Epithelial cell of esophagus (primary cell): ENCODE measurements at regions not wholly inside any gene's neighbourhood (a gene's known extent, or its start where the extent isn't known, plus 50 kb on each side); places are given as distances from the start of the nearest gene placed in this dataset.

Experiments
- DNase-seq: peaks from one replicate; pipeline ENCODE4 v3.0.0; 2010; ENCODE audit warnings: low read depth
- H3K4me3 ChIP-seq: 2 replicates; pipeline ENCODE4 v1.5.1; 2011; ENCODE audit warnings: mild to moderate bottlenecking, low read length, control low read depth
- CTCF ChIP-seq: IDR thresholded peaks from 2 replicates; pipeline ENCODE4 v1.5.1; 2011; ENCODE audit warnings: low read depth, mild to moderate bottlenecking, low read length, control low read depth, inconsistent platforms; ENCODE audit not compliant: insufficient read depth; ENCODE audit errors: missing control alignments

- TF ChIP-seq CTCF: no peak
- no peak overlapping the region for H3K4me3 ChIP-seq
- peak; percentile 81 for DNase-seq
Observed at GRCh38 chr7:22920672-22921071, 93.3 kb downstream of the HYCC1 start.

GRCh38 chr7:22913158-22913557 lies 90.5 kb upstream of the TOMM7 start:
- H3K4me3 ChIP-seq: no peak overlapping the region
- no peak for TF ChIP-seq CTCF
- DNase-seq: no peak

GRCh38 chr7:22911889-22912288 lies 89.2 kb upstream of the TOMM7 start:
- no peak for TF ChIP-seq CTCF
- no peak overlapping the region for H3K4me3 ChIP-seq
- DNase-seq: no peak

- TF ChIP-seq CTCF: no peak
- no peak overlapping the region for H3K4me3 ChIP-seq
- no peak for DNase-seq
Observed at GRCh38 chr7:22909917-22910316, 87.3 kb upstream of the TOMM7 start.

GRCh38 chr7:22907805-22908204 lies 85.2 kb upstream of the TOMM7 start:
- no peak for TF ChIP-seq CTCF
- no peak overlapping the region for H3K4me3 ChIP-seq
- DNase-seq: no peak

GRCh38 chr7:22900784-22901183 lies 78.1 kb upstream of the TOMM7 start:
- no peak for DNase-seq
- TF ChIP-seq CTCF: no peak

GRCh38 chr7:22900101-22900500 lies 77.5 kb upstream of the TOMM7 start:
- no peak overlapping the region for H3K4me3 ChIP-seq
- TF ChIP-seq CTCF: no peak
- DNase-seq: no peak

More at GRCh38 chr7:22900784-22901183, 78.1 kb upstream of the TOMM7 start:
- no peak overlapping the region for H3K4me3 ChIP-seq
